ENCODE measurements at regions not wholly inside any gene's neighbourhood (a gene's known extent, or its start where the extent isn't known, plus 50 kb on each side); places are given as distances from the start of the nearest gene placed in this dataset.
A peak's percentile ranks its signal among the peaks of the same experiment; 100 is the strongest.
"Not testable (repeated sequence)": the region's sequence is repeated elsewhere in the genome, so short reads cannot be mapped to it uniquely, and the experiment has no call there.

GRCh38 chr3:167100651-167101050, 279.4 kb downstream of the ZBBX start:
- DNase-seq, result no peak

- DNase-seq, result no peak
These were observed 279.9 kb downstream of the ZBBX start for GRCh38 chr3:167100200-167100599.

- DNase-seq, result no peak
These were observed 284.1 kb downstream of the ZBBX start for GRCh38 chr3:167095976-167096375.

GRCh38 chr3:167094632-167095031, 285.5 kb downstream of the ZBBX start:
- DNase-seq, result no peak

GRCh38 chr3:167091226-167091625, 288.9 kb downstream of the ZBBX start:
- no peak for DNase-seq

GRCh38 chr3:167084545-167084944, 295.6 kb downstream of the ZBBX start:
- DNase-seq, result no peak

GRCh38 chr3:167078070-167078622, 302.0 kb downstream of the ZBBX start:
- no peak for DNase-seq

GRCh38 chr3:167067787-167068161, 312.3 kb downstream of the ZBBX start:
- DNase-seq, result no peak

GRCh38 chr3:167066977-167067786, 312.9 kb downstream of the ZBBX start:
- DNase-seq, result peak; percentile 100

GRCh38 chr3:167057581-167057980, 322.5 kb downstream of the ZBBX start:
- DNase-seq, result no peak

- peak; percentile 74 for DNase-seq
These were observed 325.2 kb downstream of the ZBBX start for GRCh38 chr3:167054926-167055325.

- no peak for DNase-seq
These were observed 328.7 kb downstream of the ZBBX start for GRCh38 chr3:167051421-167051820.

- DNase-seq, result no peak
These were observed 346.2 kb downstream of the ZBBX start for GRCh38 chr3:167033866-167034265.

- peak; percentile 83 for DNase-seq
These were observed 347.7 kb downstream of the ZBBX start for GRCh38 chr3:167032267-167032876.

- no peak for DNase-seq
These were observed 348.6 kb downstream of the ZBBX start for GRCh38 chr3:167031364-167032049.

- peak; percentile 74 for DNase-seq
These were observed 349.9 kb downstream of the ZBBX start for GRCh38 chr3:167030082-167030725.

- DNase-seq, result not testable (repeated sequence)
These were observed 360.6 kb downstream of the ZBBX start for GRCh38 chr3:167019503-167019902.

- not testable (repeated sequence) for DNase-seq
These were observed 361.4 kb downstream of the ZBBX start for GRCh38 chr3:167018591-167019111.

- DNase-seq, result no peak
These were observed 367.4 kb downstream of the ZBBX start for GRCh38 chr3:167012691-167013090.

- no peak for DNase-seq
These were observed 371.3 kb downstream of the ZBBX start for GRCh38 chr3:167008791-167009190.

GRCh38 chr3:167001374-167001773, 378.7 kb downstream of the ZBBX start:
- DNase-seq, result no peak

- DNase-seq, result no peak
These were observed 387.0 kb downstream of the ZBBX start for GRCh38 chr3:166993015-166993630.

Data from NCI-H1105 treated with DMSO at 0.1 percent for 48 hours (cell line).